ENCODE measurements at regions not wholly inside any gene's neighbourhood (a gene's known extent, or its start where the extent isn't known, plus 50 kb on each side); places are given as distances from the start of the nearest gene placed in this dataset.
"Not testable (repeated sequence)": the region's sequence is repeated elsewhere in the genome, so short reads cannot be mapped to it uniquely, and the experiment has no call there.

DNA sequence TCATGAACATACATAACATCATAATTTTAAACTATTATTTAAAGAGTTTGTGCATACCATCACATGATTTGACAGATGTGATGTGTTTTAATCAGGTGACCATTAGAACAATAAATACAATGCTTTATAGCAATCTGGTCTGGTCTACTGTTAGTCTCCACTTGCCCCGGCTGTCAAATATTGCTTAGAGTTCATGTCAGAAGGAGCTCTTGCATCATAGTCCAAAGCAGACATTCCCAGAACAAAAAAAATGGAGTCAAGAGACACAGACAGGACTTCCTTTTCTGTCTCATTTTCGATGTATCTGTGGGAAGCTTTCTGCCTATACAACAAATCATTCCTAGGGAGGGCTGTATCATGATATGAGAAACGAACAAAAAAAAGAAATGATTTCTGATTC, 979.2 kb upstream of the WWC1 start:
- no peak for DNase-seq (ENCODE audit: low read depth in 3 of 3)

- DNase-seq (ENCODE audit: low read depth in 3 of 3) = no peak
These were observed 975.7 kb upstream of the WWC1 start for GRCh38 chr5:167315762-167316161.

DNA sequence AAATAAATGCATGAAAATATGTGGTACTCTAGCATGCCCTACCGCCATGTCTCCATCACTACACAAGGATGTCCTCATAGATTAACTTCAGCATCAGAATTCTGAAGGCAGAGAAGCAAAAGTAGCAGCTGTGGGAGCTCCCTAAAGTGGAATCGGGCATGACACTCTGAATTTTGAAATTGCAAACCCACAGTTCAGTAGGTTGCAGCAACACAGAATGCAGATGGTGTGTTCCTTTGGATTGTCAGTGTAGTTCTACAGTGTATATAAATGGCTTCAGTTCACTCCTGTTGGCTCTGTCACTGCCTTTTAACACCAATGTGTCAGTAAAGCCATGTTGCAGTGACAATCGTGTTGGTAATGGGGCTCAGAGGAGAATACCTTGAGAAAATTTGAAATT, 973.6 kb upstream of the WWC1 start:
- DNase-seq (ENCODE audit: low read depth in 3 of 3) = no peak

- DNase-seq (ENCODE audit: low read depth in 3 of 3) = no peak
These were observed 972.2 kb upstream of the WWC1 start for GRCh38 chr5:167319243-167319642.

DNA sequence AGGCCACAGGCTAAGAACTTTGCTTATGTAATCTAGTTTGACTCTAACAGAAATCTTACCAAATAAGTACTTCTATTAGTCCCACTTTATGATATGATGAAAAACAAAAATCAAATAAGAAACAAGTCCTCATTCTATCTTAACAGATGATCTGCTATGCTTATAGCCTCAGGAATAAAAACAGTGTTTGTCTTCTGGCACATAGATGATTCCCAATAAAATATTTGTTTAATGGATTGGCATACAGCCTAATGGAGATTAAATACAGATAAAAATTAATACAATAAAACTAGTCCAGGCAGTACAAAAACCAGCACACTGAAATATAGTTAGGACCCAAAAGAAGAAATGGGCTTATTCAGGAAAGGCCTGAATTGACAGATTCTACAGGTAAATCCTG, 971.4 kb upstream of the WWC1 start:
- DNase-seq (ENCODE audit: low read depth in 3 of 3) = no peak

DNA sequence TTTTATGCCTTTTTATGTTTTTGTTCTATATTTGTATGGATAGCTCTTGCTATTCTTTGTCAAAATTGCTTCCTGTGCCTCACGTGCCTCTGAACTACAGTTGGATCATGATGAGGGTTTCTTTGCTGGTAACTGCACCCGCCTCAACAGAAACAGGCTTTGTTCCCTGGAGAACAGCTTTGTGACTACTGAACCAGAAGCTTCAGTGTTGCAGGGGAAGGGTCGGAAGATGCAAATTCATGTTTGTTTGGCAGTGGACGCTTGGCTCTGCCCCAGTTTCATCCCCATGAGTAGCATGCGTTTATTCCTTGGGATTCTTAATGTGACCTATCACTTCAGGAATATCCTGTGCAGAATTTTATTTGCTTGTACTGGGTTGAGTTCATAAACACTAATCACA, 959.1 kb upstream of the WWC1 start:
- no peak for DNase-seq (ENCODE audit: low read depth in 3 of 3)

DNA sequence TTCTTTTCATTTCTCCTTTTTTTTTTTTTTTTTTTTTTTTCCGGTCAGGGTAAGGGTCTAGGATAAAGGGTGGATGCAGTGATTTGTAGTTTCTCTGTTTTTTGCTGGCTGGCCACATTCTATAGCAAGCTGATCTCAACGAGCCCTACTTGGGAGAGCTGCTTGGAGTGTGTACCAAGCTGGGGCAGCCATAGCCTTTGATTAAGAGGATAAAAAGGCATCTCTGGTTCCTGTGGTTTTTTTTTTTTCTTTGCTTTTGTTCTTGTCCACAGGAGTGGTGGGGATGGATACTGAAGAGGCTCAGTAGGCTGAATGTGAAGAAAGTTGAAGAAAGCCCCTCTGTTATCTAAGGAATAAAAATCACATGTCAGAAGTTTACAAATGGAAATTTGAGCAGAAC, 955.3 kb upstream of the WWC1 start:
- DNase-seq (ENCODE audit: low read depth in 3 of 3) = no peak

- DNase-seq (ENCODE audit: low read depth in 3 of 3) = no peak
These were observed 952.2 kb upstream of the WWC1 start for GRCh38 chr5:167339205-167339604.

GRCh38 chr5:167346461-167346860, 945.0 kb upstream of the WWC1 start:
- DNase-seq (ENCODE audit: low read depth in 3 of 3) = no peak

DNA sequence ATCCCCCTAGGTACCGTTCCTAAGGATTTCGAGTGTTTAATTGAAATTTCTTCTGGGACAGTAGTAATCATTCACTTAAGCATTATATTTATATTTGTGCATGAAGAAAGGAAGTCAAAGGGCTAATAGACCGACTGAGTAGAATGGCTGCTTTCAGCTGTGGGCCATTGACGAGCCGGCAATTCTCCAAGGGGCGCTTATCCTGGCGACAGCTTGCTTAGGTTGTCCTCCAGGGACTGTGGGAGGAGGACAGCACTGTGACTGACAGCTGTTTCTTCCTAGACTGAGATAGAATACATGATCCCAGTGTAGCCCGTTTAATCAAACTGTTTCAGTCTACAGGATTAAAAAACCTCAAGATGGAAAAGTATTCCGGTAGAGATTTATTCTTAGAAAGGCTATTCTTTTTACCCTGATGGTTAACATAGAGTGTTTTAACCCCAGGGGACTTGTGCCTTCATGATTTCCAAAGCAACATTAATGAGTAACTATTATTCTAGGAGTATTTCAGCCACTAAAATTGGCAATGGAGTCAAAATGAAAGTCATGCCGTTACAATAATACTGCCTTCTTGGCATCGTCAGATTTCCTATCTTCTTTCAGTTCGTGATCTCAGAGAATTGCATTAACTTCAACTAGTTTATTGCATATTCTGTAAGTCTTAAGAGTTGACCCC, 943.1 kb upstream of the WWC1 start:
- no peak for DNase-seq (ENCODE audit: low read depth in 3 of 3)

DNA sequence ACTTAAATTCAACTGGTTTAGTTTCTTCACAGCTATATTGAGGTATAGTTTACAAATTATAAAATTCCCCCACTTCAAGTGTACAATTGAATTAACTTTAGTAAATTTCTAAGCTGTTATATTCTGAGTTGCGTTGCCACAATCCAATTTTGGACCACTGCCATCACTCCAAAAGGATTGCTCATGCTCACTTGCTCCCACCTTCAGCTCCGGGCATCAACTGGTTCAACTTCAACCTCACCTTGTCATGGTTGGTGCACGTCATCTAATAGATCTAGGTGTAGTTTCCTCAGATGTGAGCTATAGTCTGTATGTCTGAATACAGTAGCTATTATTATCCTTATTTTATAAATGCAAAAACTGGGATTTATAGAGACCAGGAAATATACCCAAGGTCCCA, 942.5 kb upstream of the WWC1 start:
- no peak for DNase-seq (ENCODE audit: low read depth in 3 of 3)

- DNase-seq (ENCODE audit: low read depth in 3 of 3) = no peak
These were observed 940.1 kb upstream of the WWC1 start for GRCh38 chr5:167351316-167351715.

DNA sequence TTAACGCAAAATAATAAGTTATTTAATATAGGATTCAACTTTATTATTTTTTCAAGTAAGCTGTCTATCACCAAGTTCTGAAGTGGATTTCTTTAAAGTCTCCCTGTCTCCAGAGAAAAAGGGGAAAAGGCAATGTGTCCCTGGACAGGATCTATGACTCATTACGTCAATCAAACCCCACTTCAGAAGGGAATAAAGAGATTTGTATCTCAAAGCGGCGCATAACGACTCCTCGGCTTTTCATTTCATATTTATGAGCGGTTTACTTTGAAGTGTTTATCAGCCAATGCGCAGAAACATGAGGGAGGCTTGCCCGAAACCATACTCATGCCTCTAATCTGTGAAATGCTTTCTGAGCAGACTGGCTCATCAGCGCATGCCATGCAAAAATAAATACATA, 938.6 kb upstream of the WWC1 start:
- no peak for DNase-seq (ENCODE audit: low read depth in 3 of 3)

DNA sequence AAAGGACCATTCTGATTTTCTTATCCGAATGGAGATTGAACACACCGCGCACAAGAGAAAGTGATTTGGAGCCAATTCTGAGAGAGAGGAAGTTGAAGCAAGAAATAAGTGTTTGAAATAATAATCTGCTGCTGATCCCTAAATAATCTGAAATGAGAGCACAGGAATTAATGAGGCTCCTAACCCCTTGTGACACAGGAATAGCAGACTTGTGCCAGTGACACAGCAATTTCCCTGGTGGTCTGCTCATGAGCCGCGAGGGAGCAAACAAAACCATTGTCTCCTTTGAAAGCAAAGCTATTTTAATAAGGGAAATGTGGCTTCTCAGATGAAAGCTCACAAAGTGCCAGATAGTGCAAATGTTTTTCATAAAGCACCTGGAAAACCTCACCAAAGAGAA, 936.1 kb upstream of the WWC1 start:
- DNase-seq (ENCODE audit: low read depth in 3 of 3) = no peak

DNA sequence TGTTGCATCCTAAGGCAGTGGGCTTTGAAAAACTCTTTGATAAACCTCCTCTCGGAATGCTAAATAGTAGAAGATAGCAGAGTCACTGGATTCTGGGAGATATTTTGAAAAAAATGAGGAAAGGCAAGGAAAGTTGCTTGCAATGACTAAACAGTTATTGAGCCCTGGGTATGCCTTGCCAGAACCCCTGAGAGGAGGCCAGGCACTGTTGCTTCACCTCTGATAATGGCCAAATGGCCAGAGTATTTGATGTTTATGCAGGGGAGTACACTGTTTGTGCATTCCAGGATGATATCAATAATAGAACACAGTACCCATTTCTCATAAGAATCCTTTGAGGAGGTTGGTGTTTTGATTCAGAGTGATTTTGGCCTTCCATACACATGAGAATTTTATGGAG, 935.1 kb upstream of the WWC1 start:
- DNase-seq (ENCODE audit: low read depth in 3 of 3) = no peak

GRCh38 chr5:167358868-167359492, 932.5 kb upstream of the WWC1 start:
- no peak for DNase-seq (ENCODE audit: low read depth in 3 of 3)

GRCh38 chr5:167361795-167362194, 929.6 kb upstream of the WWC1 start:
- DNase-seq (ENCODE audit: low read depth in 3 of 3) = no peak

GRCh38 chr5:167363065-167363464, 928.4 kb upstream of the WWC1 start:
- DNase-seq (ENCODE audit: low read depth in 3 of 3) = no peak

DNA sequence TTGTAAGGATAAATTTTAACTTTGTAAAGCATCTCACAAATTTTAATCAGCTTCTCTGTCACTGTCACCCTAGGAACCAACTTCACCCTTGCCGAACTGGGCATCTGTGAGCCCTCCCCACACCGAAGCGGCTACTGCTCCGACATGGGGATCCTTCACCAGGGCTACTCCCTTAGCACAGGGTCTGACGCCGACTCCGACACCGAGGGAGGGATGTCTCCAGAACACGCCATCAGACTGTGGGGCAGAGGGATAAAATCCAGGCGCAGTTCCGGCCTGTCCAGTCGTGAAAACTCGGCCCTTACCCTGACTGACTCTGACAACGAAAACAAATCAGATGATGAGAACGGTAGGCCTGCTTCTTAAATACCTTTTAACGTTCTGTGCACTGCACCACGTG, 916.3 kb upstream of the WWC1 start:
- no peak for DNase-seq (ENCODE audit: low read depth in 3 of 3)

DNA sequence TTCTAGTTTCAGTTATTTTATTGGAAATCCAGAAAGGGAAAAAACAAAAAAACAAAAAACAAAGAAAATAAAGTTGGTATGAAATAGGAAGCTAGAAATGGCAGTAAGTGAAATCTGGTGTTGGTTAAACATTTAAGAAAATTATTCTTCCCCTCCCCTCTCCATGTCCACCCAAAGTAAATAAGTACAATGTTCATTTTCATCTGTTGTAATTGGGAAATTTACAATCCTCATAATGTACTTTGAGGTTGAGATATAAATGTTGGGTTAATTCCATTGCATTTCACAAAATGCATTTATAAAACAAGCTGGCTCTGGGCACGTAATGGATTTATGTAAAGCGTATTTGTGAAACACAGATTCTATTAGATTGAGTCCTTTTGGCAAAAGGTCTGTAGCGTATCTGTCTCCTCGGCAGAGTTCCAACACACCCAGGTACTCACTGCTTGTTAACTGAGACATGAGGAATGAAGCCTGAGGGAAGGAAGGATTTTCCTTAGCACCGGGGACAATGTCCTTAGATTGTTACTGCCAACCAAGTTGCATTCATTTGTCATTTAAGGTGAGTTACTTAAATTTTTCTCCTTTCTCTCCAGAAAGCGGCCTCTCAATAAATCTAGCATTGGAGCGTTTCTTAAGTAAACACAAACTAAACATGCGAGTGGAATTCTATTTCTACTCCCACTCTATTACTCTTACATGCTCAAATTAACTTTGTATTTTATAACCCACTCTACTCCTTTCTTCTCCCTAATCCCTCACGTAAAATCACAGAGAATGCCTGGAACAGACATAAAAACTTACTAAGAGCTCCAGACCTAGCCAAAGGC, 912.3 kb upstream of the WWC1 start:
- DNase-seq (ENCODE audit: low read depth in 3 of 3) = no peak

GRCh38 chr5:167381457-167381856, 910.0 kb upstream of the WWC1 start:
- no peak for DNase-seq (ENCODE audit: low read depth in 3 of 3)

GRCh38 chr5:167389537-167389936, 901.9 kb upstream of the WWC1 start:
- DNase-seq (ENCODE audit: low read depth in 3 of 3) = no peak

- DNase-seq (ENCODE audit: low read depth in 3 of 3) = not testable (repeated sequence)
These were observed 900.2 kb upstream of the WWC1 start for GRCh38 chr5:167391286-167391685.
